ENCODE measurements at regions not wholly inside any gene's neighbourhood (a gene's known extent, or its start where the extent isn't known, plus 50 kb on each side); places are given as distances from the start of the nearest gene placed in this dataset.

DNA sequence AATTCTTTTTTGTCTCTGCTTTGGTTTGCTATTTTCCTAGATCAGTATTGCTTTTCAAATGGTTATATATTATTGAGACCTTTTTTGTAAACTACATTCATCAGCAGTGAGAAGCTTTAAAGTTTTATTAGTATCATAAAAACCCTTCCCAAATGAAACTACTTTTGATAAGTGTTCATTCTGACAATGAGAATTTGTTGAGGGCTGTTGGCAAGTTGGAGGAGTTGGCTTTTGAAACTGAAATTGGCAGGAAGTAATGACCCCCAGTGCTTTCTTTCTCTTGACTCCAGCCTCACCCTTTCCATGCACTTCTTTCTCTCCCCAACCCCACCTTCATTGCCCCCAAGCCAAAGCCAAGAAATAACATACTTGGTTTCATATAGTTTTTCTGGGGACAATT lies 113.8 kb downstream of the ZIC5 start:
- Histone ChIP-seq H3K4me1 (no peaks in the 10 kb centered on the region), H3K9me3 (replicated peaks) (no peaks in the 10 kb centered on the region), H3K36me3 (no peaks in the 10 kb centered on the region), H3K27ac (no peak overlapping the region), H3K4me3 (no peak overlapping the region), H3K27me3 (peaks cover 1% of the 10 kb centered on the region; the same call in 1 of the 2 replicates)
- DNase-seq = no peak

DNA sequence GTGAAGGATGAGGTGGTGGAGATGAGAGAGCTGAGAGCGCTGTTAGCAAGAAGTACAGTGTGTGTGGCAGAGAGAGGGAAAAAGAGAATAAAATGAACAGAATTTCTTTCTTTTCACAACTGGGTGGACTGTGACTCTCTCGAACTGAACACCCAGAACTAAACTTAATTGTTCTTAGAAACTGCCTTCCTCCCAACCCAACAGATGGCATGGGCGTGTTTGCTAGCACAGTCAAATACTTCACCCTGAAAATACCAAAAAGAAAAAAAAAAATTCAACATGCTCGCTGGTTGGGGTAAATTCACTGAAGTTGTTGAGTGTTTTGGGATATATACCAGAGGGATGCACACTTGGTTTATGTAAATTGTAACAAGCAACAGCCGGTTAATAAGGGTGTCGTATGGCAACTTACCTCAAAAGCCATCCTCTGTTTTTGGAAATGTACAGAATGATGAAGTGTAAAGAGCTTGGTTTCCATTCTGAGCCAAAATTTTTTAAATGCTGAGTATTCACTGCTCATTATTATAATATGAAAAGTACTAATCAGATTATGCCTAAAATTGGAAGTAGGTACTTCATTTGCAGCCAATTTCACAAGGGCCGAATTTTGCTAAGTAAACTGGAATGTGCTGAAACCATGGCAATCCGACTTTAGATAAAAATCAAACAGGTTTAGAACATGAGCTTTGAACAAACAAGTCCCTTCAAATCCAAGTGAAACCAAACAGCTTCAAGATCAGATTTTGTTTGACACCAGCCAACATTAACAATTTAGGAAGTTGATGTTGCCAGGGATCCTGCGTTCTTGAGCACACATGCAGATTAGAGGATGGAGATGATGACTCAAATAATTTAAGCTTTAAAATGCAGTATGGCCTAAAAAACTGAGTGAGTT lies 115.8 kb downstream of the ZIC5 start:
- Histone ChIP-seq H3K36me3 (no peaks in the 10 kb centered on the region), H3K4me3 (no peak overlapping the region), H3K27me3 (no peaks in the 10 kb centered on the region), H3K9me3 (replicated peaks) (no peaks in the 10 kb centered on the region), H3K27ac (no peak overlapping the region), H3K4me1 (no peaks in the 10 kb centered on the region)
- no peak for DNase-seq

DNA sequence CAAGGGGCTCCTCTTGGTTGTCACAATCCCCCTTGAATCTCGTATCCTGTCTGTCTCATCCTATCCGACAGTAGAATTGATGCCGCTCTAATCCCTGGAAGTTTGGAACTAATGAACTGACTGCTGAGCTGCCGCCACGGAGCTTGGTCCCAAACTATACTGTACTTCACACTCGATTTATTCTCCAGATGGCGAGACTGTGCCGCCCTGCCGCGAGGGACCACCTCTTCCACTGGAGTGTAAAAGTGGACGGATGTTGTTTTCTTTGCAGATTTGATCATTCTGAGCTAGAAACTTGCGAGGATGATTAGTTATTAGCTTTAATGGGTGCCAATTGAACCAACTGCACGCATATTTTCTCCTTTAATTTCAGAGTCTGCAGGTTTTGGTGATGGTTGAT lies 117.2 kb downstream of the ZIC5 start:
- Histone ChIP-seq H3K27ac (no peak overlapping the region), H3K9me3 (replicated peaks) (no peaks in the 10 kb centered on the region), H3K27me3 (no peaks in the 10 kb centered on the region), H3K4me3 (no peak overlapping the region), H3K4me1 (no peaks in the 10 kb centered on the region), H3K36me3 (no peaks in the 10 kb centered on the region)
- DNase-seq = no peak

DNA sequence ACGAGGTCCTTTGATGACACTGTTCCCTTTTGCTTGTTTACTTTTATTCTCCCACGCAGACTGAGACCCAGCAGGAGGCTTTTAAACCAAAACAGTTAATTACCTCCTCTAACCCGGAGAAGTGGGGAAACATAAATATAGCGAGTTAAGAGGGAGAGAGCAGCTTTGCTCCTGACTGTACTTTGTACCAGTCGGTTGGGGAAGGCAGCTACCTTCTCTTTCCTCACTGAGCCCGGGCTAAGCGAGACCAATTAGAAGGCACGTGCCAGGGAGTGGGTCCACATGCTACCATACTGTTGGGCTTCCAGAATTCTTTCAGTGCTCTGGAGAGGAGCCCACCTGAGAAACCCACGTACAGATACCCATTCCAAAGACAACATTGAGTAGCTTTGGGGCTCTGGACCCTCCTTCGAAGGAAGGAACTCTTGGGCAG lies 124.2 kb downstream of the ZIC5 start:
- H3K27ac ChIP-seq = no peak overlapping the region
- no peak overlapping the region for H3K4me3 ChIP-seq
- H3K9me3 ChIP-seq (replicated peaks) = no peaks in the 10 kb centered on the region
- no peak for DNase-seq
- no peaks in the 10 kb centered on the region for H3K36me3 ChIP-seq
- no peaks in the 10 kb centered on the region for H3K27me3 ChIP-seq
- H3K4me1 ChIP-seq = no peaks in the 10 kb centered on the region

DNA sequence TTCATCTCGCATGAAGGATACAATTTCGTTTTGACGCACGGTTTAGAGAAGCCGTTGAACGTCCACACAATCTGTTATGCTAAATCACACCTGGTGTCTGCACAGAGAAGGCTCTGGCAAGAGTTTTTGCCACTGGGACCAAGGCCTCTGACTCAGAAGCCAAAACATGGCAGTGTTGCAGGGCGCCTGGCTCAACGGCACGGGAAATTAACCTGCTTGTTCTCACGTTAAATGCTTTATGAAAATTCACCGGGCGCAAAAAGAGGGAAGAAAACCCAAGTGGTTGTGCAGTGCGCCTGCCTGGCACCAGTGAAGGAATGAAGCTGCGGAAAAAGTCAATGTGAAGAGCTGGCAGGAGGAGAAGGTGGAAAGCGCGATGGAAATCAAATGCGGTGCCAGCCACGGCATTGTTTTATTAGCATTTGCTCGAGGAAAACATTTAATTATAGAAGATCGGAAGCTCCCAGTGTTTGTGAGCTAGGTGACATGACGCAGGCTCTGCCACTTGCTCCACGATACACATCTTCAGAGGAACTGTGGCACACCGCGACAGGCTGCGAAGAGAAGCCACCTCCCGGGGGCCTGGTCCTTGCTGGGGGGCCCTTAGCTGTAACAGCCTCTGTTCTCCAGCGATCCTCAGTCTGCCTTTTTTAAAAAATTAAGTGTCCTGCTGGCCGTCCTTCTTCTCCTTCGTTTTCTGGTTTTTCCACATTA lies 126.2 kb downstream of the ZIC5 start:
- Histone ChIP-seq H3K9me3 (replicated peaks) (no peaks in the 10 kb centered on the region), H3K4me1 (no peaks in the 10 kb centered on the region), H3K4me3 (no peak overlapping the region), H3K27me3 (no peaks in the 10 kb centered on the region), H3K36me3 (no peaks in the 10 kb centered on the region), H3K27ac (no peak overlapping the region)
- no peak for DNase-seq

DNA sequence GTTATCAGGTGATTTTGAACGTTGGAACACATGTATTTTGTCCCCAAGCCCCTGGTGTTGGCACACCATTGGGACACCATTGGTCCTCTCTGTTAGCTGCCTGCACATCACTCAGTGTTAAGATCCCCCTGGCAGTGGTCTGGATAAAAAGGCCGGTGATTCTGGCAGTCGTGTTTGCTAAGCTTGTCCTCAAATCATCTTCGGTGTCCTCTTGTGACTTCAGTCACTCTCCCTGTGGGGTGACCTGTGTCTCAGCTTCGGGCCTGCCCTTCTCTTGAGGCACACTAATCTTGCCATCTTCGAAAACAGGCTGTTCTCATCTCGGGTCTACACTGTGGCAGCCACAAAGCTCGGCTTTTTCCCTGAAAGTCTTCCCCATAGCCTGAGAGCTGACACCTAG lies 127.1 kb downstream of the ZIC5 start:
- DNase-seq = no peak
- Histone ChIP-seq H3K27me3 (no peaks in the 10 kb centered on the region), H3K27ac (no peak overlapping the region), H3K4me3 (no peak overlapping the region), H3K9me3 (replicated peaks) (no peaks in the 10 kb centered on the region), H3K36me3 (no peaks in the 10 kb centered on the region), H3K4me1 (no peaks in the 10 kb centered on the region)

DNA sequence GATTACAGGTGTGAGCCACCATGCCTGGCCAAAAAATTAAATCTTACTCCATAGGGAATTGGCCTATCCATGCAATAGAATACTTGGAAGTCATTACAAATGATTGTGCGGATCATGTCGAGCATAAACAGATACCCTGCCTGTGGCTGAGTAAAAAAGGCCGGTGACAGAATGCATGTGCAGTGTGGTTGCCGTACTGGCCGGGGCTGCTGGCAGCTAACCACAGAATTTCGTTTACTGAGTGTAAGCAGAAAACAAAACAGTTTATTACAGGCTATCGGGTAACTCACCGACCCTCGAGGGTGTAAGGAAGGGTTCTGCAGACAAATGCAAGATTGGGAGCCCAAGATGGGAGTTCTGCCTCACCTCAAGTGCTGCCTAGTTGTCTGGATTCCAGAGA lies 127.7 kb downstream of the ZIC5 start:
- Histone ChIP-seq H3K4me1 (no peaks in the 10 kb centered on the region), H3K36me3 (no peaks in the 10 kb centered on the region), H3K4me3 (no peak overlapping the region), H3K27me3 (no peaks in the 10 kb centered on the region), H3K27ac (no peak overlapping the region), H3K9me3 (replicated peaks) (no peaks in the 10 kb centered on the region)
- no peak for DNase-seq

DNA sequence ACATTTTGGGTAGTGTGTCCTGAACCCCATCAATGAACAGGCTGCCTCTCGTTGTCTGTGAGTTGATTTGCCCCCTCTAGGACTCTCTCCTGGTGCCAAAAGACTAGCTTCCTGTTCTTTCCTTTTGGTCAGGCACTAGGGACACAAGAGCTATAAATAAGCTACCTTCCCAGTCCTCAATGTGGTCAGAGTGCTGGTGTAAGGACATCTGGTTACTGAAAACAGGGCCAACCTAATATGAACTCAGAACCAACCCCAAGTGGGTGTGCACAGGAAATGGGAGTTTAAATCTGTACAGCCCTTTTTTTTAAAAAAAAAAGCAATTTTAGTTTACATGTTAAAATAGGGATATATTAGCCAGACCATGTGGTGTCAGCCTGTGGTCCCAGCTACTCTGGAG lies 129.2 kb downstream of the ZIC5 start:
- H3K36me3 ChIP-seq = no peaks in the 10 kb centered on the region
- no peak for DNase-seq
- no peaks in the 10 kb centered on the region for H3K27me3 ChIP-seq
- H3K27ac ChIP-seq = no peak overlapping the region
- H3K4me1 ChIP-seq = no peaks in the 10 kb centered on the region
- no peak overlapping the region for H3K4me3 ChIP-seq
- H3K9me3 ChIP-seq (replicated peaks) = no peaks in the 10 kb centered on the region

DNA sequence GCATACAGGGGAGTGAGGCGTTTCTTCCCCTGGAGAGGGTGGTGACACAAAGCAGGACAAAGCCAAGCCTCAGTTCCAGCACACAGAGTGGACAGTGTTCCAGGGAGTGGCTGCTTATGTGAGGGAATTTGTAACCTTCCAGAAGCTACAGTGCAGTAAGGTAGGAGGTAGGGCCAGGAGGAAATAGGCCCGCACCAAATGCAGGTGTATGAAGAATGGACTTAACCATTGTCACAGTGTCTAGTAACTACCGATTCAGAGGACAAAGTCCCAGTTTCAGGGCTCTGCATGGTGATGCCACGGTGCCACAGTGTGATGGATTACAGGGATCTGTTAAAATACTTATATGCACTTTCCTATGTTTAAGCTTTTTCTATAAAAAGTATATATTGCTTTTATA lies 135.3 kb downstream of the ZIC5 start:
- H3K4me3 ChIP-seq = no peak overlapping the region

DNA sequence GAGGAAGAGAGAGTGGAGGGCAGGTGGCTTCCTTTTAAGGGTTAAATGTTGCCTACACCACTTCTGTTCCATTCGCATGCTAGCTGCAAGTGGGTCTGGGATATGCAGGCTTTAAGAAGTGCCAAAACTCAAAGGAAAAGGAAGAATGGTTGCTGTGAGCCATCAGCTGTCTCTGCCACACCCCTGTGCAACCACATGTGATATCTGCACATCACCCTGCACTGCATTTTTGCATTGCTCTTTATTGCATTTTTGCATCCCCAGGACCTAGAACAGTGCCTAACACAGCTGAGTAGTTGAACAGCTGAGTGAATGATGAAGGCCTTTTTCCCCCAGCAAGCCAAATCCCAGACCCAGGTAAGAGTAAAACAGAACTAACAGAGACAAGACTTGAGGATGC lies 136.1 kb downstream of the ZIC5 start:
- Histone ChIP-seq H3K36me3 (no peaks in the 10 kb centered on the region), H3K27me3 (no peaks in the 10 kb centered on the region), H3K9me3 (replicated peaks) (no peaks in the 10 kb centered on the region), H3K4me1 (no peaks in the 10 kb centered on the region), H3K27ac (no peak overlapping the region), H3K4me3 (no peak overlapping the region)
- no peak for DNase-seq

More for the DNA sequence above, 135.3 kb downstream of the ZIC5 start:
- H3K27ac ChIP-seq = no peak overlapping the region
- no peaks in the 10 kb centered on the region for H3K4me1 ChIP-seq
- H3K36me3 ChIP-seq = no peaks in the 10 kb centered on the region
- no peak for DNase-seq
- H3K9me3 ChIP-seq (replicated peaks) = no peaks in the 10 kb centered on the region
- no peaks in the 10 kb centered on the region for H3K27me3 ChIP-seq

DNA sequence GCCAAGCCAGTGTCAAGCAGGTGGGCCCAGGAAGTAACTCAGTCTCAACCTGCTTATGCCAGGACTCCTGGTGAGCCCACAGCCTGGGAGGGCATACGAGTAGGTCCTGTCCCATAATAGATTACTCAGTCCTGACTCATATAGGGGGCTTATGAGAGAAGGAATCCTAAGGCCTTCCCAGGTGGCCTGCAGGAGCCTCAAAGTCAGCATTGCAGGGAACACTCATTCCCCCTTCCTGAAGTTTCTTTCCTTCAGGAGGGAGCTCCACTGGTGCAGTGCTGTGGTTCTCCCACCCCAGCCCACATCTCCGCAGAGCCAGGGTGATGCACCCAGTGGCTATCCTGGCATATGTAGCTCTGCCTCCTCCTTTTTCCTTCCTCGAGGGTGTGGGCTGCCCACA lies 137.3 kb downstream of the ZIC5 start:
- Histone ChIP-seq H3K27ac (no peak overlapping the region), H3K4me3 (no peak overlapping the region), H3K9me3 (replicated peaks) (no peaks in the 10 kb centered on the region), H3K4me1 (no peaks in the 10 kb centered on the region), H3K27me3 (no peaks in the 10 kb centered on the region), H3K36me3 (no peaks in the 10 kb centered on the region)
- DNase-seq = no peak

DNA sequence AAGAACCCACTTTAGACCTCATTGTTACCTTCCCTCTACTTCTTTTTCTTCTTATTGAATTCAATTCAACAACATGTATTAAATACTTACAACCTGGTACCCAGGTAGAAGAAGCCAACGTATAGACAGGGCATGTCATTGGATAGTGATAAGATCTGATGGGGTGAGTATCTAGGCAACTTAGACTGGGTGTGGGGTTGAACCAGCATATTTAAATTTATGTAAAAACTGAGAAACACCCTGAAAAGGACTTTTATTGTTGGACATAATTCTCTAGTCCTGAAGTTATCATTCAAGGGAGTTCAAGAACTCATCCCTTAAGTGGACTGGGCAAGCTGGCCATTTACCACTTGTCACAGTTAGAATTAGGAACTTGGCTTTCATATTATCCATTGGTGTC lies 139.2 kb downstream of the ZIC5 start:
- no peaks in the 10 kb centered on the region for H3K4me1 ChIP-seq
- no peaks in the 10 kb centered on the region for H3K36me3 ChIP-seq
- no peak for DNase-seq
- no peak overlapping the region for H3K4me3 ChIP-seq
- H3K27ac ChIP-seq = no peak overlapping the region
- H3K27me3 ChIP-seq = no peaks in the 10 kb centered on the region
- no peaks in the 10 kb centered on the region for H3K9me3 ChIP-seq (replicated peaks)

DNA sequence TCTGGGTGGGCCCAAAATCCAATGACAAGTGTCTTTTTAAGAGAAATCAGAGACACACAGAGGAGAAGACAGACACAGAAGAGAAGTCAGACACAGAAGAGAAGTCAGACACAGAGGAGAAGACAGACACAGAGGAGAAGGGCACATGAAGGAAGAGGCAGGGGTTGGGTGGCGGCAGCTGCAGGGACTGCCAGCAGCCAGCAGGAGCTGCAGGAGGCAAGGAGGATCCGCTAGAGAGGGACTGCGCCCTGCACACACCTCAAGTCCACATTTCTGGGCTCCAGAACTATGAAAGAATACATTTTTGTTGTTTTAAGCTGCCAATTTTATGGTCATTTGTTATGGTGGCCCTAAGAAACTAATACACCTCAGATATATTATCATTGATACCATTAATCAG lies 140.6 kb downstream of the ZIC5 start:
- Histone ChIP-seq H3K36me3 (no peaks in the 10 kb centered on the region), H3K27ac (no peak overlapping the region), H3K4me1 (no peaks in the 10 kb centered on the region), H3K9me3 (replicated peaks) (no peaks in the 10 kb centered on the region), H3K4me3 (no peak overlapping the region), H3K27me3 (no peaks in the 10 kb centered on the region)
- no peak for DNase-seq

DNA sequence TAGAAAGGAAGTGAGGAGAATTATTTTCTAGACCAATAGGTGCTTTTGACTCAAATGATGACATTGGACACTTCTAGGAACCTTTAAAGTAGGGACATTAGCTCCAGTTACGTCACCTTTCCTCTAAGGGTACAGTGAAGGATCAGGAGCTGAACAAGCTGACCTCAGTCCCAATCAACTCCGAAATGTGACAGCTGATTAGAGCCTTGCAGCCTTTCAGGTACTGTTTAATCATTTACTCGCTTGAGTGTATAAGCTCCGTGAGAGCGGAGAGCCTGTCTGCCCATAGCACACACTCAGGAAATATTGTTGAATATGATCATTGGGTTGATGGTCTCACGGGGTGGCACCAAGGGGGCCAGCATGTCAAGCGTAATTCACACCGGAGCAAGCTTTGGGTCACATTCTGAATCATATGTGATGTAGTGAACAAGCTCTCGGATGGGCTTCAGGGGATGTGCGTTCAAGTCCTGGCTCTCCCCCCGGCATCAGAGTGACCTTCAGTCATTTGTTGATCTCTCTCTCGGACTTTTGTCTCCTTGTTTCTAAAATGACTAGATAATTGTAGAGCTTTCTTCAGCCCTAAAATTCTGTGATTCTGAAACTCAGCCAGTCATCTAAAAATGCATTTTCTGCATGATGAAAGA lies 141.9 kb downstream of the ZIC5 start:
- H3K4me1 ChIP-seq = no peaks in the 10 kb centered on the region
- H3K27ac ChIP-seq = no peak overlapping the region
- H3K9me3 ChIP-seq (replicated peaks) = no peaks in the 10 kb centered on the region
- H3K4me3 ChIP-seq = no peak overlapping the region
- no peaks in the 10 kb centered on the region for H3K27me3 ChIP-seq
- no peaks in the 10 kb centered on the region for H3K36me3 ChIP-seq
- no peak for DNase-seq

DNA sequence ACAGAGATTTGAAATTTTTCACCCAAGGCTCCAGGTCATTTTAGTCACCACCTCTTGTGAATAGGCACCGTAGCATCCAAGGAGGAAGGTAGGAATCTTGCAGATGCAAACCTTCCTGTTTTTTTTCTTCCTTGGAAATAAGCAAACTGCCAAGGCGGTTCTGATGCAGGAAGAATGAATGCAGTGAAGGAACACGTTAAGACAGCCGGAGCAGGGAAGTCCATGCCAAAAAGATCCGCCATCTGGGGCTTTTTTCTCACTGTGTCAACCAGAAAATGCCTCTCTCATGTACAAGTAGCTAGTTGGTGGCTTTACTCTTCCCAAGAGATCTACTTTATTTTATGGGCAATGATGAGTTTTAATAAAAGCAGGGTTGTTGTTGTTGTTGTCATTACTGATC lies 142.4 kb downstream of the ZIC5 start:
- Histone ChIP-seq H3K4me1 (no peaks in the 10 kb centered on the region), H3K27me3 (no peaks in the 10 kb centered on the region), H3K4me3 (no peak overlapping the region), H3K27ac (no peak overlapping the region), H3K36me3 (no peaks in the 10 kb centered on the region), H3K9me3 (replicated peaks) (no peaks in the 10 kb centered on the region)
- no peak for DNase-seq

Data from SJCRH30 (cell line).